Islet of Langerhans (tissue), 1 donor: ENCODE measurements at regions not wholly inside any gene's neighbourhood (a gene's known extent, or its start where the extent isn't known, plus 50 kb on each side); places are given as distances from the start of the nearest gene placed in this dataset.
"Not testable (repeated sequence)": the region's sequence is repeated elsewhere in the genome, so short reads cannot be mapped to it uniquely, and the experiment has no call there.

Experiments
- FAIRE-seq: peaks from one replicate; lab custom pipeline; 2011; peaks lifted over from hg19 to GRCh38; lab: Jason Lieb, UNC

DNA sequence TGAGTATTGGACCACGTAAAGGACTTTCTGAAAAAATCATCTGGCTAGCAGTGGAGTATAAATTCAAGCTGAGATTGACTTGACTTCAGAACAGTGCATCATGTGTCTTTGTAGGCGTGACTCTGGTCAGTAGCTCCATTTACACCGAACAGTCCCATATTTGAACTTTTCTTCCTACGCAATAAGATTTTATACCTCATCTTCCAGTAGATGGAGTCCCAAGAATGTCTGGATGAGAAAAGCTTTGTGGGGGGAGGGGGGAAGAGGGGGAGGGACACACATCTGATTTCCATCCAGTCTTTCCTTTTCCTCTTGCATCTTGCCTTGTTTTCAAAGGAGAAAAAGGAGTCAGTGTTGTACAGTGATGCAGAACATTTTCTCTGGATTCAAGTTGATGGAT lies 241.0 kb downstream of the EMP1 start:
- FAIRE-seq: no peak

DNA sequence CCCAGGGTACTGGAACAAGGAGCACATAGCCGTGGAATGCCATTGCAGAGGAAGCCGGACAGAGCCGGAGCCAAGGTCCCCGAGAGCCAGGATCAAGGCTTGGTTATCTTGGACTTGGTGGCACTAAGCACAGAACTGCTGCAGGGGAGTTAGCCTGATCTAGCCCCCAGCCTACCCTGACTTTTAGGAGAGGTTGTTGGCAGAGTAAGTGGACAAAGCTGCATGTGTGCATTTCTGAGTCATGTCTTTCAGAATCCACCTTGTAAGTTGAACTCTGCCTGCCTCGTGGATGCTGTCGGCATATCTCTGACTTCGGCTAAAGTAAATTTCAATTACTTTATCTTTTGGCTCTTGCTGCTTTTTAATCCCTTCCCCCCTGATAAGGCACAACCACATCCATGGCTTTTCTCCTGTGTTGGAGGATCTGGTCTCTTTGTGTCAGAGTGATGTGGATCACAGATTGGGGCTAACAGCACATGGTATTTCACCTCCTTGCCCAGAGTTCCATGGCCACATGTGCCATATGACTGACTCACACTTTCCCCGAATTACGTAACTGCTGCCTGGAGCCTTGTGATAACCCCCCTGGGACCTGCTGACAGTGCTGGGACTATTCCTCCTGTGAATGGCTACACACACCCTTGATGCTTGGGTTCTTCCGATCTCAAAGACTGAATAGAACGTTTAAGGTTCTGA lies 240.3 kb downstream of the EMP1 start:
- FAIRE-seq: no peak

DNA sequence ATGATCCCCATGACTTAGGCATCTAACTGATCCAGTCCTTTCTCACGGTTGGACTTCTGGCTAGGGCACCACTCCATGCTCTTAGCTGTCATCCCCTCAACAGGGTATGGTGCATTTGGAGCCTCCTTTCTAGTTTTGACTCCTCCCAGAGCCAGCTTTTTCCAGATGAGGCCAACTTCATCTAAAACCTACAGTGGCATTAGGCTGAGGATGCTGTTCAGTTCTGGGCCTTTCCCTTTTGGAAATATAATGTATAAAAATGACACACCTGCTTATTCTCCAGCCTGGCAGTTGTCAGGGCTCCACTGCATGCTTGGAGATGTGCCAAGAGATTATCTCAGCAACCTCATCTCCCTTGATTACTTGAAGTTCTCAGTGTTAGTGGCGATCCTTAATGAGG lies 239.7 kb downstream of the EMP1 start:
- FAIRE-seq: no peak

DNA sequence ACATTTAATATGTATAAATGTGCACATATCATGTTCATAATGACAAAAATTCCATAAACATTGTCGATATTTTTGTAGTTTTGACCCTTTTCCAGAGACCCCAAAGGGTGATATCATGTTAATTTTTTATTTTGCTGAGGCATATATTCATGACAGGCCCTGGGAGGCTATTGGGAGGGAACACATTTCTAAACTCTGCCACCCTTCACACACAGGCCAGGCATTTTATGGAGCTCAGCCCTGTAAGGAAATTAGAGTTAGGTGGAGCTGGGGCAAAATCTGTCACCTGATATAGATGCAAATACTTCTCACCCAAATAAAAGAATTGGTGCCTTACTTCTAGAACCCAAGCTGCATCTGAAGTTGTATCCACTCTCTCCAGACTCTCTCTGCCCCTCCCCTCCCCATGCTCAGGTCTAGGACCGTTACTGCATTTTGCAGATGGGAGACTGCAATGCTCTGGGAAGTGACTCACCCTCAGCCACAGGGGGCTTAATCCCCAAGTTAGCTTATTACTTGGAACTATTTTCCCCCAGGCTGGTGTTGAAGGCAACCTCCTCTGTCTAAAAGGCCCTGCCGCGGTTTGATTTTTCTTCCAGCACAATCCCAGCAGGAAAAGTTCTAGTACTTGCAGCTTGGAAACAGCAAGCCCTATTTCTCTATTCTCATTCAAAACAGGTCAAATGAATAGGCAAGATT lies 238.9 kb downstream of the EMP1 start:
- FAIRE-seq: no peak

DNA sequence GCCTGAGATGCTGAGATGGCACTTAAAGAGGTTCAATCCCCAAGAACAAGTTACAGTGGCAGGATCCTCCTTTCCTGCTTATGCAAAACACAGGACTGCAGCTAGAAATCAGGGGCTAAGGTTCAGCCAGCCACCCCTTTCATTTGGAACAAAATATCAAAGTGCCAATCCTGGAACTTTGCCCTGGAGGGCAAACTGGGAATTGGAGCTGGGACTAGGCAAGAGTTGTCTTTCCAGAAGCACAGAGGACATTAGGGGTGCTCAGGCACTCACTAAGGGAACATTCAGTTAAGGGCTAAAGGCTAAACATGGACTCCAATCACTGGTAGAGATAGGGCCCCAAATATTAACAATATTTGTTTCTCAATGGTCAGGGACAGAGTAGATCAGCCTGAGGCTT lies 237.2 kb downstream of the EMP1 start:
- FAIRE-seq: no peak

DNA sequence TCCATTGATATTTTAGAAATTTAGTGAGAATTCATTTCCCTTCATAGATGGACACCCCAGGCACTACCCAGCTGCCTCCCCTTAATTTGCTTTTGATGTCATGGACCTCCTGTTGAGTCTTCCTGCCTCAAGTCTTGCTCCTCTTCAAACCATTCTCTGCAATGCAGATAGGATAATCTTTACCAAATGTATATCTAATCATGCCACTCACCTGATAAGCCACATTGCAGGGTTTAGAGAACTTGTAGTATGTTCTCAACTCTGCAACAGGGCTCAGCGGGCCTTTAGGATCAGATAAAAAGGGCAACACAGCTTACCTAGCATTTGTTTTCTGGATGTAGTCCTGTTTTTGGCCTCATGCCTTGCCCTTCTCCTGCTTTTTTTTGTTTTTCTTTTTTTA lies 234.5 kb downstream of the EMP1 start:
- FAIRE-seq: no peak

DNA sequence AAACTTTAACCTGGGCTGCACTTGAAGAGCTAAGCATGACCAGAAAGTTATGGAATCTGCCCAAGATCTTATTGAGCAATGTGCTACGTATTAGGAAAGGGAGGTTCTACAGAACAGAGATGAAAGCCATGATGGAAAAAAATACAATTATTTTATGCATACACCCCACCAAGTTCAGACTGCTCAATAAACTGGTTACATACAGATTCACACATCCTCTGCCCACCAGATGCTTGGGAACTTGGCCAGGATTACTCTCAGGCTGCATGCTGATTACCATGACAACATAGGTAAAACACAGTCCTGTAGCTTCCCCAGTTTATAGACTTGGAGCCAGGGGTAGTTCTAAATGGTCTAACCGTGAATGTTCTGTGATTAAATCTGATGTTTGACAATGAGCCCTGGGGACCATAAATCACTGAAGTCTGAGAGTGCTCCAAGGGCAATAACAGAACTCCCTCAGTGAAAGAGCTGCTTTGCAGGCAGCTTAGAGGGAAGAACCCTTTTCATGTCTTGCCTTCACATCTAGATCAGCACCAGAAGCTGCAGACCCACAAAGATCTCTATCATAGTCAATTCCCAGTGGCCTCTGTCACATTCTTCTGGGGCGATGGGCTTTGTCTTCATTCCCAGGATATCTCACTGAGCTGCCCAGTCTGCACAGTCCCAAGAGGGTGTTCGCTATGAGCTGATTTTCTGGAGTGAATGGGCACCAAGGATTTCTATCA lies 232.2 kb downstream of the EMP1 start:
- no peak for FAIRE-seq

DNA sequence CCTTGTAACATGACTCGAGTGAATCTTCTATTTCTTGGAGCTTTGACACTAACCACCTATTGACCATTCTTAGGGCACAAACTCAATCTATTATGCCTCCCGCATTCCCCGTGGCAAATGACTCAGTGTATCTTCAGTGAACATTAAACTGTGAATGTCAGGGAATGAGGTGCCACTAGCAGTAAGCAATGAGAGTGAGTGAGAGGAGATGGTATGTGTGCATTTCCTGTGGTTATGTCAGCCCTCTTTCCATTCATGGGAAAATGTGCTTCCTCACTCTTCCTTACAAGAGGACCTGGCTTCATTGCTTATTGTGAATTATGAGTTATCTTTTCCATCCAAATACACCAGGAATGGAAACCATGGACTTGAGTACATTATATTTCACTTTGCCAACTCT lies 229.2 kb downstream of the EMP1 start:
- FAIRE-seq: no peak

DNA sequence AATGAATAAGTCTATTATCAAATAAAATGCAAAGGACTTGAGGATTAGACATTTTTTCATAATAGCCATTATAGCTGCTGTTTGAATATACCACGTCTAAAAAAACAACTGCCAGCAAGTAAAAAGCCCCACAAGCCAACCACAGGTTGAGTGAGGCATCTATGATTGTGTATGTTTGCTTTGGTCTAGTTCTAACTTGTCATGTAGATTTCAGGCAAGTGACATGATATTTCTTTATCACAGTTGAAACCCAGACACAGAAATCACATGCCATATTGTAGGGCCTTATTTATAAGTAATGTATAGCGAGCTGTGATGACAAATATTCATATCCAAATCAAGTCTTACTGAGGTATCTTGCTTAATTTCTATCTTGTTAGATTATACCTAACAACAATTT lies 225.8 kb downstream of the EMP1 start:
- FAIRE-seq: no peak

DNA sequence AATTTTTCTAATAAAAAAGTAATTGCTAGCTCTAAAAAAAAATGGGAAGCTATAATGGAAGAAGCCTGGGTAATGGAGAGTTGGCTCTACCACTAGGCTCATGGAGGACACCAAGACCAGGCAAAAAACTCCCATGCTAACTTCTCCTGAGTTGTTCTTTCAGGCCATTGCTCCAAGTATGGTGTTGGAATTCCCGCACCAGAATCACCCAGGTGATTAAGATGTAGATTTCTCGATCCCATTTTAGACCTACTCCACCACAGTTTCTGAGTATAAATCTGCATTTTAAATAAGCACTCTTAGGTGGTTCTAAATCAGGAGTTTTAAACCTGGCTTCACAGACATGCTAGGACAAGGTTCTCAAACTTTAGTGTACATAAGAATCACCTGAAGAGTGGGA lies 221.0 kb downstream of the EMP1 start:
- FAIRE-seq: no peak

DNA sequence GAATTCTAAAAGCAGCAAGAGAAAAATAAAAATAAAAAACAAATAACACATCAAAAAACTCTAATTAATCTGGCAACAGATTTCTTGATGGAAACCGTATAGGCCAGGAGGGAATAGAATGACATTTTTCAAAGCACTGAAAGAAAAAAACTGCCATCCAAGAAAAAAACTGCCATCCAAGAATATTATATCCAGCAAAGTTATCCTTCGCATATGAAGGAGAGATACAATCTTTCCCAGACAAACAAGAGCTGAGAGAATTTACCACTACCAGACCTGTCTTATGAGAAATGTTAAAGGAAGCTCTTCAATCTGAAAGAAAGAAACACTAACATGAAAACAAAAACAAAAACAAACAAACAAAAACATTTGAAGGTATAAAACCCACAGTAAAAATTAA lies 214.8 kb downstream of the EMP1 start:
- no peak for FAIRE-seq

DNA sequence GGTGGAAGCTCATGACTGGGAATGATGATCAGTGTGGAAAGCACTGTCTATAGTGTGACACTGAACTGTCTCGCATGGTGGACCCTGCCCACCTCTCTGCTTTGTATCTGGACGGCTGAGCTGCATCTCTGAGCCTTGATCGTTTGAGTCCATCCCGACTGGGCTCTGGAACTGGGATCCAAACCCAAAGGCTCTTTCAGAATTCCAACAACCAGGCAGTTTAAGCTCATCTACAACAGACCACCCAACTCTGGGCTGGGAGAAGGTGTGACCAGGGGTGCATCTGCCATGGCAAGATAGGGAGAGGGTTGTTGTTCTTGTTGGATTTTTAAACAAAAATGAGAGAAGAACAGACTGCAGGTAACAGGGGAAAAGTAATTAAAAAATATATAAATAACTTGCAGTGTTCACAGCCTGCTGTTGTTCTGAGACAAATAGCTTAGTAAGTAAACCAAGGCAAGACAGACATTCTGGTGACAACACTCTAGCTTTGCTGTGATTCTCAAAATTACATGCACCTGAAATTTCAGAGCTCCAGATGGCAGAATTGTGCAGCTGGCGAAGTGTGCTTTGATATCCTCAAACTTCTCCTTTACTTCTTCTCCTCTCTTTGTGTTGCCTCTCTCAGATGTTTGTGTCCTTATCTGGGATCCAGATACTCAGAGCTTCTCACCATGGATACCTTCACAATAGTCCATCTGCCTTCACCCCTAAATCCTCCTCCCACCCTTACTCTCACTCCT lies 209.6 kb downstream of the EMP1 start:
- no peak for FAIRE-seq

DNA sequence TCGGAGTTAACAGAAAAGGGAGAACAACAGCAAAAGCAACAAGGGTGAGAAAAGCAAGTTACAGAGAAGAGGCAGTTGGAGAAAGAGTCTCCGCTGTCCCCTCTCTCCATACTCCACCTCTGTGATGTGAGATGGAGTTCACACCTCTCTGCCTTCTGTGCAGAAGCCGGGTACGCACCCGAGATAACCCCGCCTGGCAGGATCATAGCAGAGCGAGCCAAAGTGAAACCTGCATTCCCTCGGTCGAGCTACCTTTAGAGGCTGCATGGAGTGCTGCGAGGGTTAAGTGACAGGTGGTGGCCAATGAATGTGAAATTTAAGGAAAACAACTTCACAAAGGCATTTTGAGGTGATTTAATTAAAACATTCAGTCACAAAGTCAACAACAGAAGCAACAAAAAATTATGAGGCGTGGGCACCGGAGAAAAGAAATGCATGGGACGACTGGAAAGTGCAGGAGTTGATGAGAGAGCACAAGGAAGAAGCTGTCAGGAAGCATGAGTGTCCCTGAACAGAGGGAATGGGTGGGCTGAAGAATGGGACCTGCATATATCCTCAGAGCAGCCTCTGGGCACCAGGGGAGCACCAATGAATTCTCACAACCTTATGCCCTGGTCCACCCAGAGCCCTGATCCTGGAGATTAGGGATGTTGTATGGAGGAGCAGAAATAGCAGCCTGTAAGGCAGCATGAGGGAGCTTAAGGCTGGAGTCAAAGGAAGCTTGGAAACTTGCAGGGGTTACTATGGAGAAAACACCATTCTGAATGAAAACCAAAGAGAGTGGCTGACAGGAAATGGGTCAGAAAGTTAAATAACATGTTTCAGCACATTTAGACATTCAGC lies 208.3 kb downstream of the EMP1 start:
- FAIRE-seq: no peak

DNA sequence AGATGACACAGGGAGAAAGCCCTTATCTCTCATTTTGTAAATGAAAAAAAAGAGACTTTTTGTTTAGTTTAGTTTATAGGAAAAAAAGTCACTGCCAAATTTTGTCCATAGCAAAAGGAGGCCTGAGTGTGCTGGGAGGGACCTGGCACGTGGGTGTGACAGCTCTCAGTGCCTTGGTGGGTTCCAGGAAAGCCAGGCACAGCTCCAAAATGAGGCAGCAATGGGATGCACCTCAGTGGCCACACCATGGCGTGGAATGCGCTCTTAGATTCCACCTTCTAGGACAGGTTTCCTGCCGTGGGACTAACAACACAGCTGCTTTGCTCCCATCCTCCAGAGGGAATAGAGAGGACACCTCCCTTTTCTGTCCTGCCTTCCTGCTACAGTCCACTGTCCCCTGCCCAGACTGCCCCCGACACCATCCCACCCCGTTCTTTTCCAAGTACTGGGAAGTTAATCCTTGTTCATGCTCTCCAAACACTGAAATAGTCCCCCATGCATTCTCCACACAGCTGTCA lies 207.6 kb downstream of the EMP1 start:
- FAIRE-seq: no peak

DNA sequence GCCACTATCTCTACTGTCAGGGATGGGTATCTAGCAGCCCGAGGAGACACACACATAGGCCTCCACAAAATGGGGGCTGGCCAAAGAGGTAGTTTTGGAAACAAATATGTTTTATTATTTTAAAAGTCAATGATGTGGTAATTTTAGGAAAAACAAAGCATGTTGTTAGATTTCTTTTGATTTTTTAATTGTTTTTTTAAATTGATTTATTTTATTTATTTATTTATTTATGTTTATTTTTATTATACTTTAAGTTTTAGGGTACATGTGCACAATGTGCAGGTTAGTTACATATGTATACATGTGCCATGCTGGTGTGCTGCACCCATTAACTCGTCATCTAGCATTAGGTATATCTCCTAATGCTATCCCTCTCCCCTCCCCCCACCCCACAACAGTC lies 194.8 kb downstream of the EMP1 start:
- FAIRE-seq: not testable (repeated sequence)

DNA sequence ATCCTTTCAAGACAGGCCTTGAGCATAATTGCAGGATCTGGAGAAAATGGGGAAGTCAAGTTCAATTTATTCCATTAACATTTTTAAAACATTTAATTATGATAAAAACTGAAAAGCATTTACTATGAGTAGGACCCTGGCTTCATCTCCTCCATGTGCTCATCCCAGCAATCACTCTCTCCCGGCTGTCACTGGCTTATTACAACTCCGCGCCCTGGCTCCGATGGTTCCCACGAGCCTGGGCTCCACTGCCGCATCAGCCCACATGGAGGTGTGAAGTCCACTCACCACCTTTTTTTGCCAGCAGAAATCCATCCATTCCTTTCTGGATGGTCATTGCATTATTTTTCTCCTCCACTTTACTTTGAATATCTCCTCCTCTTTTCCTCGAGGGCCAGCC lies 194.4 kb downstream of the EMP1 start:
- FAIRE-seq: no peak

DNA sequence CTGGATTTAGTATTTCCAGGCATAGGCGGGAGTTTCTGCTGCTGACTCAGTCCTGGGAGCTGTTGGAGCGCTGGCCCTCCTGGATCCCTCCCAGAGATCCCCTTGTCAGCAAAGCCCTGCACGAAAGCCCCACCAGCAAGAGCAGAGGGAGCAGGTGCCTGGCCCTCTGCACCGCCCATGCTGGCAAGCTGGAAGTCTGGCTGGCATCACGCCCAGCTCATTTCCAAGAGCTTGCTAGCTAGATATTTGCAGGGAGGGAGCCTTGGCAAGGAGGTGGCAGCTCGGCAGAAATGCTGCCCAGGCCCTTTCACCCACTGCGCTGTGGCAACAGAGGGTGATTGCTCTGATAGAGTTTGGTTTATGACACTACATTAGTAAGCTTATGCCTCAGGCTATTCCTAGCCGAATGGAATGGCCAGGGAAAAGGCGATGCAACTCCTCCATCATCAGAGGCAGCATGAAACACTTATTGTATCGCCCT lies 193.9 kb downstream of the EMP1 start:
- no peak for FAIRE-seq

DNA sequence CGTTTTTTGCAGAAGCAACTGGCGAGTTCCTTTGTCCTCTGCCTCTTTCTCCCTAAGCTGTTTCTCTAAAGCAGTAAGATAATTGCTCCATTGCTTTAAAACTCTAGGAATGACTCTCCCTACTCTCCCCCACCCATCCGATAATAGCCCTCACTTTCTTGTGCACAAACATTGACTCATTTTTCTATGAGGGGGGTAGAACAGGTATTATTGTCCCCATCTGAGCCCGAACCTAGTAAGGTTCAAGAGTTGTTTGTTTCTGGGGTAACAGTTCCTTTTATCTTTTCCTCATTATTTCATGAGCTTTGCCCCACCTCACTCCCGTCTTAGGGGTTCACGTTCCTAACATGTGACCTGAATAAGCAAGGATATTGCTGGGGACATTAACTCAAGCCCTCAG lies 190.6 kb downstream of the EMP1 start:
- FAIRE-seq: no peak

DNA sequence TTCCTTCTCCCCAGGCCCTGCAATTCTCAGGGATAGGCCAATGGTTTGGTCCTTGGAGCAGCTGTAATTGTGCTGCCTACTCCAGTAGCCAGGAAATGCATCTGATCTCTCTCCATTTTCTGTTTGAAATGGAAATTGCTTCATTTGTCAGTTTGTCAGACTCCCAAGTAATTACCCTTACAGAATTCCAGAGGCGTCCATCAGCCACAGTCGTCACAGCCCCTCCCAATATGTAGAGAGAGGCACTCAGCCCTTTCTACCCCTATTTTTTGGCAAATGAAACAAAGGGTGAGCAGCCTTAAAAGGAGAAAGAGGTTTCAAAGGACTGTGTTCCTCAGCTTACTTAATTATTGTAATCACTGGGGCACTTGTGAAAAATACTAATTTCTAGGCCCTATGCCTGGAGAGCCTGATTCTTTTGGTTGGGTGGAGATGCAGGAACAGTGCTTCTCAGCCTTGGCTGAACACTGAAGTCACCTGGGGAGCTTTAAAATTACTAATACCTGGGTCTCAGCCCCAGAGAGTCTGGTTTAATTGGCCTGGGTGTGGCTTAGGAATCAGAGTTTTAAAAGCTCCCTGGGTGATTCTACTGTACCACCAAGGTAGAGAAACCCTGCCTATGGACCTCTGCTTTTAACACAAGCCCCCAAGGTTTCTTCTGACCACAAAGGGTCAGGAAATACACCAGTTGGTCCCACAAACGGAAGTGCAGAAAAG lies 190.0 kb downstream of the EMP1 start:
- no peak for FAIRE-seq

DNA sequence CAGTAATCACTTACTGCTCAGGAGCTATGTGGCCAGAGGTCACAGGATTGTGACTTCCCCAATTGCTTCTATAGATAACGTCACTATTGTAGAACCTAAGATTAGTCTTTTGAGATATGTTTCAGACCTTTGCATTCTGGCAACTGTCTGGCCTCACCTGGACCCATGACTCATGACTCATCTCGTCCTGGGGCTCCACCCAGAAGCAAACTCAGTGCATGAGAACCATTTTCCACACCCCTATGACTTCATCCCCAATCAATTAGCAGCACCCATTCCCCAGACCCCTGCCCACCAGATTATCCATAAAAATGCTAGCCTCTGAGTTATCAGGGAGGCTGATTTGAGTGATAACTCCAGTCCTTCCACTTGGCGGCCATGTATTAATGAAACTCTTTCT lies 186.9 kb downstream of the EMP1 start:
- no peak for FAIRE-seq

DNA sequence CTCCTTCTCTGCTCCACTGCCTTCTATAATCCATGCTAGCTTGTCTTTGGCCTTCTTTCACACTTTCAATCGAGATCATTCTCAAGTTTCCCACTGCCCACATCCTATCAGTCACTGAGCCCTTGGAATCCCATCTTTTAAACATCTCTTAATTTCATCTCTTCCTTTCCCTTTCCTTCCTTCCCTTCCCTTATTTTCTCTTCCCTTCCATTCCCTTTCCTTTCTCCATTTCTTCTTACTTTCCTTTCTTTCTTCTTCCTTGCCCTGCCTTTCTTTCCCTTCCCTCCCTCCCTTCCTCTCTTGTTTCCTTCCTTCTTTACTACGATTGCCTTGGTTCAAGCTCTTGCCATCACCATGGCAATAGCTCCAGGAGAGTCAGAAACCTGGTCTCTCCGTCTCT lies 183.8 kb downstream of the EMP1 start:
- no peak for FAIRE-seq
